Smooth muscle cell (in vitro differentiated cells): ENCODE measurements at regions not wholly inside any gene's neighbourhood (a gene's known extent, or its start where the extent isn't known, plus 50 kb on each side); places are given as distances from the start of the nearest gene placed in this dataset.
A peak's percentile ranks its signal among the peaks of the same experiment; 100 is the strongest.
"Not testable (repeated sequence)": the region's sequence is repeated elsewhere in the genome, so short reads cannot be mapped to it uniquely, and the experiment has no call there.

ENCODE experiments used
- DNase-seq: peaks from one replicate; lab custom pipeline; 2025; ENCODE audit not compliant: unreplicated experiment; lab: John Stamatoyannopoulos, UW
- H2AFZ ChIP-seq: fragments of 200-600 bp; sonication (generic); 2 replicates; pipeline ENCODE4 v1.6.0; 2016; ENCODE audit warnings: antibody characterized with exemption, low read depth, mild to moderate bottlenecking
- H3F3A ChIP-seq: fragments of 200-600 bp; sonication (generic); 2 replicates; pipeline ENCODE4 v1.6.0; 2017; ENCODE audit warnings: antibody characterized with exemption, low read depth
- H3K27ac ChIP-seq: fragments of 200-600 bp; sonication (generic); 2 replicates; pipeline ENCODE4 v1.5.1; 2016; ENCODE audit warnings: low read depth, mild to moderate bottlenecking
- H3K27me3 ChIP-seq: fragments of 200-600 bp; sonication (generic); 2 replicates; pipeline ENCODE4 v1.6.1; 2016; ENCODE audit warnings: low read depth, mild to moderate bottlenecking
- H3K36me3 ChIP-seq: fragments of 200-600 bp; sonication (generic); 2 replicates; pipeline ENCODE4 v1.5.1; 2016; ENCODE audit warnings: low read depth
- H3K4me1 ChIP-seq: fragments of 200-600 bp; sonication (generic); 2 replicates; pipeline ENCODE4 v1.5.1; 2016; ENCODE audit warnings: low read depth
- H3K4me2 ChIP-seq: fragments of 200-600 bp; sonication (generic); 2 replicates; pipeline ENCODE4 v1.6.0; 2016; ENCODE audit warnings: mild to moderate bottlenecking
- H3K4me3 ChIP-seq: fragments of 200-600 bp; sonication (generic); 2 replicates; pipeline ENCODE4 v1.5.1; 2016; ENCODE audit warnings: mild to moderate bottlenecking
- H3K79me2 ChIP-seq: fragments of 200-600 bp; sonication (generic); 2 replicates; pipeline ENCODE4 v1.6.0; 2016; ENCODE audit warnings: low read depth, mild to moderate bottlenecking
- H3K9ac ChIP-seq: fragments of 200-600 bp; sonication (generic); 2 replicates; pipeline ENCODE4 v1.6.0; 2016; ENCODE audit warnings: low read depth
- H3K9me3 ChIP-seq: fragments of 200-600 bp; sonication (generic); replicated peaks from 2 replicates; pipeline ENCODE4 v1.5.1; 2016; ENCODE audit warnings: low read depth
- H4K20me1 ChIP-seq: fragments of 200-600 bp; sonication (generic); 2 replicates; pipeline ENCODE4 v1.6.0; 2016; ENCODE audit warnings: low read depth
- CTCF ChIP-seq: fragments of 200-600 bp; sonication (generic); IDR thresholded peaks from 2 replicates; pipeline ENCODE4 v1.5.1; 2017; ENCODE audit warnings: borderline replicate concordance, mild to moderate bottlenecking, antibody characterized with exemption; ENCODE audit not compliant: insufficient read depth, poor library complexity, severe bottlenecking
- WGBS: methylation state at CpG from one replicate; pipeline ENCODE4 v1.1.7; 2016; ENCODE audit warnings: low lambda C conversion rate; 5-methylcytosine and 5-hydroxymethylcytosine counted together

GRCh38 chr1:199489594-199489993 lies 537.9 kb upstream of the NR5A2 start:
- WGBS, result 92% methylated on average over 3 of the region's 3 CpGs
- no peak overlapping the region for H2AFZ ChIP-seq
- no peak for TF ChIP-seq CTCF

GRCh38 chr1:199490769-199491527 lies 536.6 kb upstream of the NR5A2 start:
- H3K36me3 ChIP-seq, result no peaks in the 10 kb centered on the region
- no peaks in the 10 kb centered on the region for H3F3A ChIP-seq
- no peaks in the 10 kb centered on the region for H3K27me3 ChIP-seq
- no peak overlapping the region for H3K9ac ChIP-seq
- no peak overlapping the region for H3K4me3 ChIP-seq
- H3K79me2 ChIP-seq, result no peaks in the 10 kb centered on the region
- H4K20me1 ChIP-seq, result no peaks in the 10 kb centered on the region
- peak overlapping the region; percentile 17 for H2AFZ ChIP-seq
- no peak overlapping the region for H3K27ac ChIP-seq
- no peak for TF ChIP-seq CTCF
- 82% methylated on average over 2 of the region's 2 CpGs for WGBS
- H3K4me1 ChIP-seq, result peaks cover 4% of the 10 kb centered on the region
- DNase-seq, result no peak
- peaks cover 8% of the 10 kb centered on the region for H3K9me3 ChIP-seq
- no peak overlapping the region for H3K4me2 ChIP-seq

More at GRCh38 chr1:199489594-199489993, 537.9 kb upstream of the NR5A2 start:
- DNase-seq, result no peak
- Histone ChIP-seq H3K36me3 (no peaks in the 10 kb centered on the region), H3K9ac (no peak overlapping the region), H3K4me3 (no peak overlapping the region), H3K4me2 (no peak overlapping the region), H3K79me2 (no peaks in the 10 kb centered on the region), H3F3A (no peaks in the 10 kb centered on the region), H3K27ac (no peak overlapping the region), H4K20me1 (no peaks in the 10 kb centered on the region), H3K9me3 (no peaks in the 10 kb centered on the region), H3K4me1 (peaks cover 4% of the 10 kb centered on the region), H3K27me3 (no peaks in the 10 kb centered on the region)

GRCh38 chr1:199495432-199495831 lies 532.1 kb upstream of the NR5A2 start:
- no peak for DNase-seq
- TF ChIP-seq CTCF, result no peak
- Histone ChIP-seq H4K20me1 (no peaks in the 10 kb centered on the region), H3K36me3 (no peaks in the 10 kb centered on the region), H3K4me1 (peaks cover 4% of the 10 kb centered on the region), H3K9me3 (peaks cover 8% of the 10 kb centered on the region), H3K27ac (no peak overlapping the region), H3K79me2 (no peaks in the 10 kb centered on the region), H3K9ac (no peak overlapping the region), H2AFZ (no peak overlapping the region), H3K4me2 (no peak overlapping the region), H3K4me3 (no peak overlapping the region), H3F3A (no peaks in the 10 kb centered on the region), H3K27me3 (no peaks in the 10 kb centered on the region)
- WGBS, result 94% methylated on average over 3 of the region's 3 CpGs

- H3K9me3 ChIP-seq, DNase-seq, H3K4me1 ChIP-seq, H3K9ac ChIP-seq, H4K20me1 ChIP-seq, H2AFZ ChIP-seq, H3K27me3 ChIP-seq, H3K4me3 ChIP-seq, H3K4me2 ChIP-seq, H3F3A ChIP-seq, H3K79me2 ChIP-seq, H3K36me3 ChIP-seq, H3K27ac ChIP-seq: not testable (repeated sequence)
- 90% methylated on average over 1 of the region's 1 CpG for WGBS
These were observed 528.7 kb upstream of the NR5A2 start for GRCh38 chr1:199498802-199499201.
